ENCODE measurements at regions not wholly inside any gene's neighbourhood (a gene's known extent, or its start where the extent isn't known, plus 50 kb on each side); places are given as distances from the start of the nearest gene placed in this dataset.

DNA sequence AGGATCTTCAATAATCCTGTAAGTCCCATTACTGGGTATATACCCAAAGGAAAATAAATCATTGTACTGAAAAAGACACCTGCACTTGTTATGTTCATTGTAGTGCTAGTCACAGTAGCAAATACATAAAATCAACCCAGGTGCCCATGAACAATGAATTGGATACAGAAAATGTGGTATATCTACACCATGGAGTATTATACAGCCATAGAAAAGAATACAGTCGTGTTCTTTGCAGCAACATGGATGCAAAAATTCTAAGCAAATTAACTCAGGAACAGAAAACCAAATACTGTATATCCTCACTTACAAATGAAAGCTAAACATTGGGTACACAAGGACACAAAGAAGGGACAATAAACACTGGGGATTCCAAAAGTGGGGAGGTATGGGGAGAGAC is 100.8 kb upstream of the BMP2K start:
- Histone ChIP-seq H3K23me2 (ENCODE audit: insufficient read length, low read depth, low read length, poor library complexity, severe bottlenecking) (no peaks in the 10 kb centered on the region), H3K9ac (ENCODE audit: extremely low read depth, insufficient read length, low read length) (no peak overlapping the region), H3K79me2 (ENCODE audit: insufficient read depth, low read length) (no peaks in the 10 kb centered on the region), H3K56ac (ENCODE audit: insufficient read length, low read depth, low read length) (no peak overlapping the region), H2BK120ac (ENCODE audit: low read depth, low read length, poor library complexity, severe bottlenecking) (no peak overlapping the region), H2BK15ac (ENCODE audit: low read depth, low read length) (no peak overlapping the region), H2BK20ac (ENCODE audit: low read depth, low read length, poor library complexity, severe bottlenecking) (no peak overlapping the region), H4K8ac (replicated peaks; ENCODE audit: insufficient read length, low read depth, low read length) (no peak overlapping the region), H3K27ac (ENCODE audit: insufficient read length, low read depth, low read length) (no peak overlapping the region), H3K18ac (ENCODE audit: insufficient read length, low read depth, low read length) (no peak overlapping the region), H4K5ac (ENCODE audit: insufficient read length, low read depth, low read length) (no peak overlapping the region), H3K4ac (ENCODE audit: low read depth, low read length) (no peak overlapping the region), H3K14ac (ENCODE audit: insufficient read depth, low read length) (no peak overlapping the region), H2BK5ac (ENCODE audit: insufficient read length, low read length) (no peak overlapping the region), H3K23ac (ENCODE audit: insufficient read length, low read depth, low read length) (no peak overlapping the region), H2AK5ac (ENCODE audit: insufficient read length, low read length) (no peak overlapping the region), H3K4me1 (ENCODE audit: insufficient read depth, low read length) (no peaks in the 10 kb centered on the region), H3K4me2 (ENCODE audit: insufficient read depth, insufficient read length, low read length) (no peak overlapping the region), H3T11ph (ENCODE audit: low read length) (no peak overlapping the region), H4K91ac (ENCODE audit: insufficient read length, low read depth, low read length) (no peak overlapping the region), H3K79me1 (ENCODE audit: insufficient read depth, low read depth, low read length, poor library complexity, severe bottlenecking) (no peaks in the 10 kb centered on the region), H3K9me3 (ENCODE audit: control insufficient read depth, low read depth, low read length) (no peaks in the 10 kb centered on the region), H4K20me1 (ENCODE audit: control insufficient read depth, insufficient read depth, insufficient read length) (no peaks in the 10 kb centered on the region), H2AFZ (ENCODE audit: low read length) (no peak overlapping the region), H3K27me3 (ENCODE audit: insufficient read depth, low read length) (no peaks in the 10 kb centered on the region), H2BK12ac (ENCODE audit: insufficient read length, low read depth, low read length) (no peak overlapping the region)
- H3K4me1 Mint-ChIP-seq, result no peaks in the 10 kb centered on the region
- H3K27ac Mint-ChIP-seq, result no peak overlapping the region
- WGBS (ENCODE audit: extremely low coverage, insufficient read length, low lambda C conversion rate), result no CpG with 5 or more reads among the region's 1 CpG
- H3K4me3 Mint-ChIP-seq, result no peak overlapping the region
- no peaks in the 10 kb centered on the region; a peak in 1 of 7 replicates for H3K36me3 Mint-ChIP-seq (ENCODE audit: insufficient read depth in 1 of 3, low read depth in 3 of 3)
- no peak for DNase-seq
- H3K9me3 Mint-ChIP-seq, result peaks cover 0 to 3% of the 10 kb centered on the region in 2 experiments; a peak in 1 of 5 replicates
- H3K27me3 Mint-ChIP-seq (ENCODE audit: low read depth), result peaks cover 1% of the 10 kb centered on the region
- TF ChIP-seq, protein P1, sequence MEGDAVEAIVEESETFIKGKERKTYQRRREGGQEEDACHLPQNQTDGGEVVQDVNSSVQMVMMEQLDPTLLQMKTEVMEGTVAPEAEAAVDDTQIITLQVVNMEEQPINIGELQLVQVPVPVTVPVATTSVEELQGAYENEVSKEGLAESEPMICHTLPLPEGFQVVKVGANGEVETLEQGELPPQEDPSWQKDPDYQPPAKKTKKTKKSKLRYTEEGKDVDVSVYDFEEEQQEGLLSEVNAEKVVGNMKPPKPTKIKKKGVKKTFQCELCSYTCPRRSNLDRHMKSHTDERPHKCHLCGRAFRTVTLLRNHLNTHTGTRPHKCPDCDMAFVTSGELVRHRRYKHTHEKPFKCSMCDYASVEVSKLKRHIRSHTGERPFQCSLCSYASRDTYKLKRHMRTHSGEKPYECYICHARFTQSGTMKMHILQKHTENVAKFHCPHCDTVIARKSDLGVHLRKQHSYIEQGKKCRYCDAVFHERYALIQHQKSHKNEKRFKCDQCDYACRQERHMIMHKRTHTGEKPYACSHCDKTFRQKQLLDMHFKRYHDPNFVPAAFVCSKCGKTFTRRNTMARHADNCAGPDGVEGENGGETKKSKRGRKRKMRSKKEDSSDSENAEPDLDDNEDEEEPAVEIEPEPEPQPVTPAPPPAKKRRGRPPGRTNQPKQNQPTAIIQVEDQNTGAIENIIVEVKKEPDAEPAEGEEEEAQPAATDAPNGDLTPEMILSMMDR (conservative IDR thresholded peaks at IDR 0.05), result no peak
